ENCODE measurements at regions not wholly inside any gene's neighbourhood (a gene's known extent, or its start where the extent isn't known, plus 50 kb on each side); places are given as distances from the start of the nearest gene placed in this dataset.

- TF ChIP-seq CTCF (IDR thresholded peaks at IDR 0.05; ENCODE audit: poor library complexity) (no peak), EZH2 (IDR thresholded peaks at IDR 0.05; ENCODE audit: borderline replicate concordance) (no peak)
Measured at GRCh38 chr1:190858140-190858539, 380.5 kb upstream of the BRINP3 start.
